ENCODE measurements at regions not wholly inside any gene's neighbourhood (a gene's known extent, or its start where the extent isn't known, plus 50 kb on each side); places are given as distances from the start of the nearest gene placed in this dataset.
A peak's percentile ranks its signal among the peaks of the same experiment; 100 is the strongest.
"Not testable (repeated sequence)": the region's sequence is repeated elsewhere in the genome, so short reads cannot be mapped to it uniquely, and the experiment has no call there.

DNA sequence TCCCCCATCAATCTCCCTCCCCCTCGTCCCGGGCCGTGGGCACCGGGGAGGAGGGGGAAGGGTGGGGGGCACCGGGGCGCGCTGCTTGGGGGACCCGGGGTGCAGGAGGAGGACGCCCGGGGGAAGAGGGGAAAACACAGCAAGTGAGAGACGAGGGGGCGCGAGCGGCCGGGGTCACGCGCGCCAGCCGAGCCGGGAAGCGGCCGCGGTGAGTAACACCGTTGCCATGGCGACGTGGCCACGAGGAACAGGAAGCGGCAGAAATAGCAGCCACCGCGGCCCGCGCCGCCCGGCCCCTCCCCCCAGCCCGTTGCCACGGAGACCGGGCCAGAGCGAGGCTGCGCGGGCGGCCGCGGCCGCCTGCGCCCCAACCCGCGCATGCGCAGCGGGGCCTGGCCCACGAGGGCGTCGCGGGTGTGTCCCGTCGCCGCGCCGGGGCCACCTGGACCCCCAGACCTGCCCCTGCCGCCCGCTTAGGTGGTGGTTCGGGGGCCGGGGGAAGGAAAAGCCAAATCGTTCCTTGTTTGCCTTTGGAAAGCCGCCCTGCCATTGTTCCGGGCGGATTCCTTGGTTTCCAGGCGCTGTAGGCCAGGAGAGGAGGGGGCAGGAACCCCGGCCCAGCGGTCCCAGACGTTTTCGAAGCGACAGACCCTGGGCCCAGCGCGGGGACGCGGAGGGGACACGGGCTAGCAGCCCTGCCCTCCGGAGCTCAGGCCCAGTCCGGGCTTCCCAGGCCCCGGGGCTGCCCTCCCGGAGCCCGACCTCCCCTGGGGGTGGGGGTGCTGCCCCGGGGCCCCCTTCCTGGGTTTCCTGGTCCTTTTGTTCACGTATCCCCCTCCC lies 207.1 kb downstream of the C9orf50 start:
- ATAC-seq (peak; percentile 89), DNase-seq (peak; percentile 99)
- CTCF ChIA-PET = interaction anchor here (0.6 kb wide), 1 partner anchor 97 kb away, joined by 4 read pairs; no protein-coding TSS in a partner anchor
- Mint-ChIP-seq H3K27ac (peak overlapping the region; percentile 94), H3K27me3 (no peaks in the 10 kb centered on the region), H3K36me3 (ENCODE audit: low read depth) (peaks cover 2% of the 10 kb centered on the region), H3K9me3 (ENCODE audit: low read depth) (peaks cover 9% of the 10 kb centered on the region), H3K4me3 (peak overlapping the region; percentile 75), H3K4me1 (peaks cover 23% of the 10 kb centered on the region)
- POLR2A ChIA-PET = interaction anchor here (0.6 kb wide), 1 partner anchor 76 kb away, joined by 6 read pairs; no protein-coding TSS in a partner anchor
- intact Hi-C loops (cut with DNase I, micrococcal nuclease) = loop anchor here (1.0 to 5.0 kb wide), 17 partner anchors 30 to 956 kb away; partner anchors contain the start of genes ASB6 (in 1 of the 2), CRAT (in 1 of the 2), ENDOG (in 1 of the 2) and IER5L (in 1 of the 2)

DNA sequence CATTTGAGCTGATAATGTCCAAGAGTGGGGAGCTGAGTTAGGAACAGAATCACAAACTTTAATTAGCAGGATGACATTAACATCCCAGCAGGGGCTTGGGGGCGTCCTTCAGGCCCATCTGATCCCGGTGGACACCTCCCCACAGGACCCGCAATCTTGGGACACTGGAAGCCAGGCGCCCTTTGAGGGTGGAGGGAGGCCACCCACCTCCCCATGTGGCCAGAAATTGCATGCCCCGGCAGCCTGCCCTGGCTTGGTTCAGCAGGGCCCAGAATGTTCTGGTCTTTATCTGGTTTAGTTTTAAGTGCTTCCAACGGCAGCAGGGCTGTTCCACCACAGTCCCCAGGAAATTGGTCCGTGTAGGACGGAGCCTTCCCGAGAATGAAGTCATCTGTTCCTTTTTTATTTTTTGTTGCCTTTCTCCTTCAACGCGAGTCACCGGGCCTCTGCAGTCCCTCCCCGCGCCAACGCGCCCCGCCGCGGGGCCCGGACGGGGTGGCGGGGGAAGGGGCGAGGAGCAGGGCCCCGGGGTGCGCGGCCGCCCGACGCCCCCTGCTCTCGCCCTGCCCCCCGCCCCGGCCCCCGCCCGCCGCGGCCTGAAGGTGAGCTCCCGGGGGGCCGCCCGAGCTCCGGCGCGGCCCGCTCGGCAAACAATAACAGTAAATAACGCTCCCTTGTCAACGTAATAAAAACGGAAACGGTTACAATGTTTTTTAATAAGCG lies 207.9 kb downstream of the C9orf50 start:
- ATAC-seq (peak; percentile 59), DNase-seq (peak; percentile 70)
- ChIA-PET CTCF (no interaction called here), POLR2A (interaction anchor here (0.6 kb wide), 1 partner anchor 76 kb away, joined by 3 read pairs; no protein-coding TSS in a partner anchor)
- peaks cover 9% of the 10 kb centered on the region for H3K9me3 Mint-ChIP-seq (ENCODE audit: low read depth)
- peaks cover 2% of the 10 kb centered on the region for H3K36me3 Mint-ChIP-seq (ENCODE audit: low read depth)
- H3K4me3 Mint-ChIP-seq = peak overlapping the region; percentile 75
- H3K27ac Mint-ChIP-seq = peak overlapping the region; percentile 95
- peaks cover 23% of the 10 kb centered on the region for H3K4me1 Mint-ChIP-seq
- no peaks in the 10 kb centered on the region for H3K27me3 Mint-ChIP-seq
- intact Hi-C loops (cut with DNase I, micrococcal nuclease) = loop anchor here (1.0 to 5.0 kb wide), 17 partner anchors 30 to 956 kb away; partner anchors contain the start of genes ASB6 (in 1 of the 2), CRAT (in 1 of the 2), ENDOG (in 1 of the 2) and IER5L (in 1 of the 2)

DNA sequence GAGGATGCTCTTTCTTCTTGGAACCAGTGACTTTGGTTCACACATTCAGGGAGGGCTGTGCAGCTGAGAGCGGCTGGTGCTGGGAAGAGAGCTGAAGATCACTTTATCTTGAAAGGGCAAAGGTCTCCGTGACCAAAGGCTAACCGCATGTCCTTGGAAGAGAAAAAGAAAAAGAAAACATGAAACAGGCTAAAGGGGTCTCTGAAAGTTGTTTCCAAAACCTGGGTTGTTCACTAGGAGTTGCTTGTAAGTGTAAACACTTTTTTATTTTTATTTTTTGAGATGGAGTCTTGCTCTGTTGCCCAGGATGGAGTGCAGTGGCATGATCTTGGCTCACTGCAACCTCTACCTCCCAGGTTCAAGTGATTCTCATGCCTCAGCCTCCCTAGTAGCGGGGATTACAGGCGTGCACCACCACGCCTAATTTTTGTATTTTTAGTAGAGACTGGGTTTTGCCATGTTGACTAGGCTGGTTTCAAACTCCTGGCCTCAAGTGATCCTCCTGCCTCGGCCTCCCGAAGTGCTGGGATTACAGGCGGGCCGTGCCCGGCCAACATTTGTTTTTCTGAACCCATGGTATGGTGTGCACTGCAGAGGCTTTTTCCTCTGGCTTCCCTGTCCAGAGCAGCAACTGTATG lies 208.6 kb downstream of the C9orf50 start:
- Mint-ChIP-seq H3K27ac (peak overlapping the region; percentile 95), H3K4me1 (peaks cover 22% of the 10 kb centered on the region), H3K4me3 (peak overlapping the region; percentile 75)
- ATAC-seq; H3K27me3 Mint-ChIP-seq; H3K9me3 Mint-ChIP-seq (ENCODE audit: low read depth); CTCF ChIA-PET; H3K36me3 Mint-ChIP-seq (ENCODE audit: low read depth); DNase-seq: not testable (repeated sequence)
- intact Hi-C loops (cut with DNase I, micrococcal nuclease) = loop anchor here (2.0 to 5.0 kb wide), 4 partner anchors 75 to 955 kb away; partner anchors contain the start of genes ODF2 (in 1 of the 2) and SET (in 1 of the 2)
- POLR2A ChIA-PET = interaction anchor here (0.6 kb wide), 1 partner anchor 77 kb away, joined by 3 read pairs; no protein-coding TSS in a partner anchor

DNA sequence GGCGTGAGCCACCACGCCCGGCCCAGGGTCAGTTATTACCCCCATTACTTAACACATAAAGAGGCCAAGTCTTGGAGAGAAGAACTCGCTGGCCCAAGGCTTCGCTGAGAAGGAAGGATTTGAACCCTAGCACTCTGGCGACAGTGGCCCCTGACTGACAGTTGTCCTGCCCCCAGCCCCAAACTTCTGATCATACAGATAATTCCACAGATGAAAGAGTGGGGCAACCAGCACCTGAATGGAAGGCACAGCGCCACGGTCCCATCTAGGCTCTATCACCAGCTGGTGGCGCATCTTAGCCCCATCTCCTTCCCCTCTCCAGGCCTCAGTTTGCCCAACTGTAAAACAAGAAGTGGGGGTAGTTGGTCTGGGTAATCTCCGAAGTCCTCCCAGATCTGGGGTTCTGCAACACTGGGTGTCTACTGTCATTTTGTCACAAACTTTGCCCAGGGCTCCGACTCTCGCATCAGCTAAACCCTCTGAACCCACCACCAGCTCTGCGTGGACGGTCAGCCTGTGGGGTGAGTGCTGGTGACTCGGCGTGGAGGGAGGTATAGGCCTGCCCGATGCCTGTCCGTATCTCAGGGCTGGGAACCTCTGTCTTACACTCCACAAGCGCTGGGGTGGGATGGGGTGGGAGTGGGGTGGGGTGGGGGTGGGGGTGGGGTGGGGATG lies 209.3 kb downstream of the C9orf50 start:
- Mint-ChIP-seq H3K9me3 (ENCODE audit: low read depth) (peaks cover 9% of the 10 kb centered on the region), H3K4me1 (peaks cover 20% of the 10 kb centered on the region), H3K4me3 (no peak overlapping the region), H3K27me3 (no peaks in the 10 kb centered on the region), H3K27ac (peak overlapping the region; percentile 31), H3K36me3 (ENCODE audit: low read depth) (peaks cover 2% of the 10 kb centered on the region)
- ChIA-PET CTCF (no interaction called here), POLR2A (no interaction called here)
- ATAC-seq (no peak), DNase-seq (no peak)
- intact Hi-C loops (cut with DNase I, micrococcal nuclease) = loop anchor here (2.0 to 5.0 kb wide), 4 partner anchors 76 to 954 kb away; partner anchors contain the start of genes ODF2 (in 1 of the 2) and SET (in 1 of the 2)

DNA sequence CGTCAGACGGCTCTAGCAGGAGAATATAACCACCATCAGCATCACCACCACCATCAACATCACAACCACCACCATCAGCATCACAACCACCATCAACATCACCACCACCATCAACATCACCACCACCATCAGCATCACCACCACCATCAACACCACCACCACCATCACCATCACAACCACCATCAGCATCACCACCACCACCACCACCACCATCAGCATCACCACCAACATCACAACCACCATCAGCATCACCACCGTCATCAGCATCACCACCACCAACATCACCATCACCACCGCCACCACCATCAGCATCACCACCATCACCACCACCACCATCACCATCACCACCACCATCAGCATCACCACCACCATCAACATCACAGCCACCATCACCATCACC lies 210.7 kb downstream of the C9orf50 start:
- ChIA-PET POLR2A (no interaction called here), CTCF (no interaction called here)
- Mint-ChIP-seq H3K9me3 (ENCODE audit: low read depth) (peaks cover 9% of the 10 kb centered on the region), H3K27me3 (no peaks in the 10 kb centered on the region), H3K27ac (peak overlapping the region; percentile 44), H3K4me3 (no peak overlapping the region), H3K36me3 (ENCODE audit: low read depth) (peaks cover 2% of the 10 kb centered on the region), H3K4me1 (peaks cover 20% of the 10 kb centered on the region)
- intact Hi-C loops (cut with DNase I, micrococcal nuclease) = loop anchor here (5.0 kb wide), 3 partner anchors 77 to 953 kb away; partner anchors contain the start of gene ODF2 (in 1 of the 2)
- DNase-seq = no peak
- no peak for ATAC-seq

DNA sequence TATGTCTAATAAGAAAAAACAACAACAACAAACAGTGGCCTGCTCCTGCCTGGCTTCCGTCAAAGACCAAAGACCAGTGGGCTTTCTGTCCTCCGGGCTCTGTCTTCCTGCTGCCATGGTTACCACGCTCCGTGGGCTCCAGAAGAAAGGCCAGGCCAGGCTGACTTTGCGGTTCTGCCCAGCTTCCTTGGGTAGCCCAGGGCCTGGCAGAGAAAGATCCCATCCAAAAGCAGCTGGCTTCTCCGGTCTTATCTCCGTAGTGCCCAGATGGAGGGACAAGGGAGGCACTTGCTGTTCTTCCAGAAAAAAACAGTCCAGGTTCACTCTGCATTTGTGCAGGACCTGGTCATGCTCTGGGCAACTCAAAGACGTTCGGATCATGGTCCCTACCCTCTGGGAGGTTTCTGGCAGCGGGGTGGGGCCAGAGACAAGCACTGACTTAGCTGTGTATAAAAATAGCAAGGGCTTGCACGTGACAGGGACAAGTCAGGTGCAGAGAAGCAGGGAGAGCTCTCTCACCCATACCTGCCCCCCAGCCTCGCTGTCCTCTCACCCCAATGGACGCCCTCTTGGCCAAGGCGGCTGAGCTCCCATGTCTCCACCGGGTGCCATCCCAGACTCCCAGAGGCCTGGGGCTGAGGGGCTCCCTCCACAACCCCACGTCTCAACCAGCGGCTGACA lies 212.2 kb downstream of the C9orf50 start:
- POLR2A ChIA-PET = no interaction called here
- no peak for ATAC-seq

DNA sequence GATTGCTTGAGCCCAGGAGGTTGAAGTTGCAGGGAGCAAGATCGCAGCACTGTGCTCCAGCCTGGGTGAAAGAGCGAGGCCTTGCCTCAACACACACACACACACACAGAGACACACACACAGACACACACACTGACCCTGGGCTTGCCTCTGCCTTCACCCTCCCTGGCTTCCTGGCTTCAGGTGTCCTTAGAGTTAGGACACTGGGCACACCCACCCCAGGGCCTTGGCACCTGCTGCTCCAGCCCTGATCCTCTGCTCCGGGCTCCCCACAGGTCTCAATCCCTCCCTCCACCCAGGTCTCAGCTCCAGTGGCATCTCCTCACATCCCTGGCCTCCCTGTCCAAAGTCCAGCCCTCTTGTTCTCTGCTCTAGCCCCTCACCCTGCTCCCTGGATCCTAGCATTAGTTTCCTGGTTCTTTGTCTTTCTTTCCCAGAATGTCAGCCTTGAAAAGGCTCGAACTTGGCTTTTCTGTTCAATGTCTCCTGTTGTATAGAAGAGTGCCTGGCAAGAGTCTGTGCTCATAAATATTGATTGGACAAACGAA lies 212.9 kb downstream of the C9orf50 start:
- peaks cover 2% of the 10 kb centered on the region for H3K36me3 Mint-ChIP-seq (ENCODE audit: low read depth)
- no peak for ATAC-seq
- H3K27me3 Mint-ChIP-seq = no peaks in the 10 kb centered on the region
- DNase-seq = no peak
- H3K9me3 Mint-ChIP-seq (ENCODE audit: low read depth) = peaks cover 9% of the 10 kb centered on the region
- intact Hi-C loops (cut with DNase I, micrococcal nuclease) = no loop called here
- no peak overlapping the region for H3K27ac Mint-ChIP-seq
- ChIA-PET CTCF (no interaction called here), POLR2A (no interaction called here)
- H3K4me1 Mint-ChIP-seq = peaks cover 14% of the 10 kb centered on the region
- no peak overlapping the region for H3K4me3 Mint-ChIP-seq

More for the DNA sequence above, 212.2 kb downstream of the C9orf50 start:
- no peaks in the 10 kb centered on the region for H3K27me3 Mint-ChIP-seq
- CTCF ChIA-PET = no interaction called here
- H3K4me1 Mint-ChIP-seq = peaks cover 15% of the 10 kb centered on the region
- H3K36me3 Mint-ChIP-seq (ENCODE audit: low read depth) = peaks cover 2% of the 10 kb centered on the region
- DNase-seq = no peak
- H3K27ac Mint-ChIP-seq = no peak overlapping the region
- intact Hi-C loops (cut with DNase I, micrococcal nuclease) = no loop called here
- H3K9me3 Mint-ChIP-seq (ENCODE audit: low read depth) = peaks cover 9% of the 10 kb centered on the region
- no peak overlapping the region for H3K4me3 Mint-ChIP-seq

DNA sequence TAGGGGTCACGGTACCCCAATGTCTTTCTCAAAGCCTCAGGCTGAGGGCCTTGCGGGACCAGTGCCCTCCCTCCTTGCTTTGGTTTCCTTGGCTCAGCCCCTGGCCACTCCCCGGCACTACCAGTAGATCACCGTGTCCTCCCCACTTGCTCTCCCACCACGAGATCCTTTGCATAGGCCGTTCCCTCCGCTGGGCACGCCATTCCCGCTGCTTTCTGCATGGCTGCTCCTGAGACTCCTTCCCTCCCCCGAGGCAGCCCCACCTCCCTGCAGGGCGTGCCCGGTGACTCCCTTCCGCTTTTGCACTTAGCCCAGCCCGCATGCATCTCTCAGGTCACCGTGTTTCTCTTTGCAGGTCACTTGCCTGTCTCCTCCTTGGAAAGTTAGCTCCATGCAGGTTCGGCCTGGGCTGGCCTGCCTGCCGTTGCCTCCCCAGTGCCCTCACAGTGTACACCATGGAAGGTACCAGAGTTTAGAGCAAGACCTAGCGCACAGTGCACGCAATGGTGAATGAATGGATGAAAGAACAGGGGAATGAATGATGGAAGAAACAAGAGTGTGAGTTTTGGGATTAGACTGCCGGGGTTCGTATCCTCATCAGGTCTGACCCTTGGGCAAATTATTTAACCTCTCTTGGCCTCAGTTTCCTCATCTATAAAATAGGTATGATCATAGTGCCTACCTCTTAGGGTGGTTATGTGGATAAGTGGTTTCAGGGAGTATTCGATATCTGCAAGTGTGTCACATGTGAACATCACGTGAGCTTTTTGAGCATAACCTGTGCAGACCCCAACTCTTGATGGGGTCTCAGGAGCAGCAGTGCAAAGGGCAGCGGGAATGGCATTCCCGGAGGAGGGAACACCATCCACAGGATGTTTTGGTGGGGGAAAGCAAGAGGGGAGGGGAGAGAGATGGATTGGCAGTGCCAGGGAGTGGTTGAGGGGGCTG lies 214.3 kb downstream of the C9orf50 start:
- Mint-ChIP-seq H3K36me3 (ENCODE audit: low read depth) (peaks cover 2% of the 10 kb centered on the region), H3K9me3 (ENCODE audit: low read depth) (peaks cover 9% of the 10 kb centered on the region), H3K4me3 (no peak overlapping the region), H3K27me3 (no peaks in the 10 kb centered on the region), H3K27ac (no peak overlapping the region), H3K4me1 (peaks cover 11% of the 10 kb centered on the region)
- ATAC-seq (no peak), DNase-seq (no peak)
- POLR2A ChIA-PET = no interaction called here
- CTCF ChIA-PET = no interaction called here
- intact Hi-C loops (cut with DNase I, micrococcal nuclease) = no loop called here

DNA sequence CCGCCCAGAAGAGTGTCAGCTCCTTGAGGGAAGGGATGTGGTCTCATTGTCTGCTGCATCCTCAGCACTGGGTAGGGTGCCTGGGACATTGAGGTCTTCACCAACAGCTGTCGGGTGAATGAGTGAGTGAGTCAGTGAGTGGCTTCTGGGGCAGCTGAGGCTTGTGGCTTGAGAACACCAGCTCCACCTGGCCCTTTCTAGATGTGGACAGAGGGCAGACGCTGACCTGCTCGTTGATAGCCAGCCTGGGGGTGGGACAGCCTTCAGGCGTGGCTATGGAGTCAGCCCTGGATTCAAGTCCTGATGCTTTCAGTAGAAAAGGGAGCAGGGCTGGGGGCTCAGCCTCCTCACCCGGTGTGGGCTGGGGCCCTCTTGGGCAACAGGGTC lies 215.1 kb downstream of the C9orf50 start:
- no peaks in the 10 kb centered on the region for H3K27me3 Mint-ChIP-seq
- intact Hi-C loops (cut with DNase I, micrococcal nuclease) = no loop called here
- H3K36me3 Mint-ChIP-seq (ENCODE audit: low read depth) = peaks cover 2% of the 10 kb centered on the region
- ChIA-PET POLR2A (no interaction called here), CTCF (no interaction called here)
- H3K4me3 Mint-ChIP-seq = no peak overlapping the region
- ATAC-seq = no peak
- DNase-seq = no peak
- H3K4me1 Mint-ChIP-seq = peaks cover 10% of the 10 kb centered on the region
- peaks cover 8% of the 10 kb centered on the region for H3K9me3 Mint-ChIP-seq (ENCODE audit: low read depth)
- H3K27ac Mint-ChIP-seq = no peak overlapping the region
